Esophagus muscularis mucosa (tissue), 4 donors: ENCODE measurements at regions not wholly inside any gene's neighbourhood (a gene's known extent, or its start where the extent isn't known, plus 50 kb on each side); places are given as distances from the start of the nearest gene placed in this dataset.

Experiments
- DNase-seq: peaks from one replicate; pipeline ENCODE4 v3.0.0-alpha.2; 2017; ENCODE audit errors: extremely low spot score
- H3K27ac ChIP-seq, 4 donors: fragments of 200-600 bp; sonication (generic); replicated peaks in 1 of 4; 1 replicate in 3 of 4; 2 replicates in 1 of 4; pipeline ENCODE4 v1.5.1; 2016 to 2019; ENCODE audit warnings: mild to moderate bottlenecking in 1 of 4
- H3K27me3 ChIP-seq, 4 donors: fragments of 200-600 bp; sonication (generic); one replicate each; pipeline versions ENCODE4 v1.5.1 to v1.6.0; 2016 to 2019
- H3K36me3 ChIP-seq, 4 donors: fragments of 200-600 bp; sonication (generic); one replicate each; pipeline ENCODE4 v1.5.1; 2016 to 2019
- H3K4me1 ChIP-seq, 4 donors: fragments of 200-600 bp; sonication (generic); one replicate each; pipeline ENCODE4 v1.5.1; 2016 to 2019
- H3K4me3 ChIP-seq, 4 donors: fragments of 200-600 bp; sonication (generic); 1 replicate in 2 of 4; 2 replicates in 2 of 4; pipeline ENCODE4 v1.5.1; 2016 to 2019; ENCODE audit warnings: mild to moderate bottlenecking in 4 of 4, moderate library complexity in 1 of 4
- H3K9me3 ChIP-seq, 4 donors: fragments of 200-600 bp; sonication (generic); 1 replicate in 3 of 4; 2 replicates in 1 of 4; pipeline ENCODE4 v1.5.1; 2016 to 2019
- CTCF ChIP-seq, 3 experiments: fragments of 200-600 bp in 2 of 3; fragments of 450-650 bp in 1 of 3; sonication (generic) in 2 of 3; IDR thresholded peaks; one replicate each; pipeline ENCODE4 v1.5.1; 2017 to 2019; ENCODE audit warnings: antibody characterized with exemption in 3 of 3, mild to moderate bottlenecking in 2 of 3, moderate library complexity in 1 of 3
- EP300 ChIP-seq: sonication (generic); formaldehyde crosslinking; IDR thresholded peaks from one replicate; pipeline ENCODE4 v1.6.1; 2017; ENCODE audit warnings: antibody characterized with exemption
- POLR2A ChIP-seq: fragments of 450-650 bp; IDR thresholded peaks from one replicate; pipeline ENCODE4 v1.6.1; 2017; ENCODE audit warnings: antibody characterized with exemption, moderate library complexity, mild to moderate bottlenecking, low read depth
- POLR2AphosphoS5 ChIP-seq, 2 donors: sonication (generic); formaldehyde crosslinking; IDR thresholded peaks; one replicate each; pipeline ENCODE4 v1.6.1; 2017; ENCODE audit warnings: antibody characterized with exemption in 2 of 2
- WGBS: methylation state at CpG from one replicate; pipeline ENCODE4 v1.1.5; 2018; 5-methylcytosine and 5-hydroxymethylcytosine counted together
- intact Hi-C: fragments of 100-400 bp; cut with DNase I; formaldehyde crosslinking; loops from one replicate; pipeline ENCODE4 v1.15.1; 2023

- no peak overlapping the region for H3K4me3 ChIP-seq
- no peaks in the 10 kb centered on the region for H3K36me3 ChIP-seq
- no peak for DNase-seq
- no peaks in the 10 kb centered on the region for H3K9me3 ChIP-seq
- no peaks in the 10 kb centered on the region for H3K27me3 ChIP-seq
- intact Hi-C loops: no loop called here
- no peak for TF ChIP-seq POLR2AphosphoS5 (IDR thresholded peaks at IDR 0.05)
- TF ChIP-seq EP300: no peak
- no peak for TF ChIP-seq CTCF (IDR thresholded peaks at IDR 0.05)
- TF ChIP-seq POLR2A: no peak
- H3K4me1 ChIP-seq: peaks cover 0 to 18% (median 15%) of the 10 kb centered on the region in 4 donors
- peak overlapping the region in 1 of 4 donors; percentile 31 for H3K27ac ChIP-seq
These were observed 123.1 kb upstream of the GPM6A start for GRCh38 chr4:175935016-175935661.

DNA sequence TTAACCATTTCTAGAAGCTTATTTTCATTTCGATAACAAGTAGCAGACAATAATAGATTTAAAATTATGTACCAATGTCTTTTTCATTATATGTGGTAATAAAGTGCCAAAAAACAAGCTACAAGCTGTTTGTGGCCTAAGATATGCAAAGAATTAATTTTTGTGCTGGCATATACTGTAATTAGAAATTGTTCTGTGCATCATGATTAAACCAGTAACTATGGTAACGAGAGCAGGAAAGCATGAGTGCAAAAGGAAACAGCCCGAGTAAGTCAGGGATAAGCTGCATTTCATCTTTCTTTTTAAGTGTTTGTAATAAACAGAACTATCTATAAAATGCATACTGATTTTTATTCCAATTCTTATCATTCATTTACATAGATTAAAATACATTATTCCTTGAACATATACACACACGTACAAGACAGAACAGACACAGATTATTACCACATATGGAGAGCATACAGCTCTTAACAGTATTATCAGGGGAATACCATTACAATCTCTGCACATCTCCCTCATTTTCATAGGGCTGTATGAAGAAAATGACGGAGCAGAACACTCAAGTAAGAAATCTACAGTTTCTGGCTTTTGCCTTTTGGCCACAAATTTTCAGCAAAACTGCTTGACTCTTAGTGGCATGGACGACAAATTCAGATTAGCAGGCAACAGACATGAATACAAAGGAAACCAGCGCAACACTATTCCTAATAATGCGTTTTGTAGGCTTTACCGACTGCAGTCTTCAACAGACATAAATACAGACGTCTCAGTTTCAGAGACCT, 121.3 kb upstream of the WDR17 start:
- Histone ChIP-seq H3K4me1 (peaks cover 4 to 22% (median 10%) of the 10 kb centered on the region in 4 donors), H3K4me3 (no peak overlapping the region), H3K36me3 (no peaks in the 10 kb centered on the region), H3K27ac (no peak overlapping the region), H3K27me3 (no peaks in the 10 kb centered on the region), H3K9me3 (no peaks in the 10 kb centered on the region)
- TF ChIP-seq EP300 (no peak), CTCF (IDR thresholded peaks at IDR 0.05) (no peak), POLR2AphosphoS5 (IDR thresholded peaks at IDR 0.05) (no peak), POLR2A (no peak)
- no peak for DNase-seq
- 81% methylated on average over 10 of the region's 10 CpGs for WGBS
- intact Hi-C loops: loop anchor here (10.0 kb wide), 2 partner anchors 180 to 380 kb away; no protein-coding TSS in a partner anchor

DNA sequence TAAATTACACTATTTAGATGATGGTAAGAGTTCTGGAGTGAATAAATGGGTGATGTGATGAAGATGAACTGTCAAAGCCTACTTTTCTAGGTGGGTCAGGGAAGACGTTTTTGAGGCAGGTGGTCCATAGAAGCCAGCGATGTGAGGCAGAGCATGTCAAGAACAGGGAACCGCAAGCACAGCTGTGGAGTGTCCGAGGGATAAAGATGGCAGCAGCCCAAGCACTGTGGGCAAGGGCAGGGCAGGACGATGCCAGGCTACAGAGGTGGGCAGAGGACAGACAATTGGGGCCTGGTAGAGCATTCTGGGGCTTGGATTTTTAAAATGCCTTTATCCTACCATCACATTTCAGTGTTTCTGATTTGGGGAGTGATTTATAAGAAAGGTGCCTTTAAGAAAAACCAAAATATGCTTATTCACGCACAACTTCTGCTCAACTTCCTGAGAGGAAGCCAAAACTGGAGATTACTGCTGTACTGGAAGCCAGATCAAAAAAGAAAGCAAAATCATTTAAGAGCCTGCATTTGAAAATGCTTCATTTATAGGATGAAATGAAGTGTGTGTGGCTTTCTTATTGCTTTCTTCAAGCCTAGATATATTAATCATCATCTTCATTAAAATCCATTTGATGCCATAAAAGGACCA, 119.0 kb upstream of the WDR17 start:
- DNase-seq: no peak
- Histone ChIP-seq H3K4me3 (peak overlapping the region; percentile 3 to 31 (median 20)), H3K27me3 (no peaks in the 10 kb centered on the region), H3K36me3 (no peaks in the 10 kb centered on the region), H3K4me1 (peaks cover 4 to 22% (median 14%) of the 10 kb centered on the region in 4 donors), H3K27ac (peak overlapping the region in 3 of 4 donors; percentile 26 to 45 (median 40)), H3K9me3 (no peaks in the 10 kb centered on the region)
- intact Hi-C loops: loop anchor here (5.0 to 10.0 kb wide), 4 partner anchors 56 to 378 kb away; no protein-coding TSS in a partner anchor
- TF ChIP-seq EP300 (no peak), POLR2A (no peak), POLR2AphosphoS5 (IDR thresholded peaks at IDR 0.05) (no peak), CTCF (IDR thresholded peaks at IDR 0.05) (no peak)
- WGBS: 29% methylated on average over 6 of the region's 6 CpGs

- no peak for TF ChIP-seq POLR2A
- TF ChIP-seq CTCF (IDR thresholded peaks at IDR 0.05): peak; percentile 70 to 80 (median 70)
- H3K4me3 ChIP-seq: peak overlapping the region in 3 of 4 donors; percentile 17 to 31 (median 24)
- no peak for DNase-seq
- H3K4me1 ChIP-seq: peaks cover 4 to 26% (median 15%) of the 10 kb centered on the region in 4 donors
- H3K36me3 ChIP-seq: no peaks in the 10 kb centered on the region
- H3K27ac ChIP-seq: peak overlapping the region in 3 of 4 donors; percentile 26 to 45 (median 40)
- H3K9me3 ChIP-seq: no peaks in the 10 kb centered on the region
- intact Hi-C loops: loop anchor here (5.0 to 10.0 kb wide), 4 partner anchors 55 to 378 kb away; no protein-coding TSS in a partner anchor
- no peaks in the 10 kb centered on the region for H3K27me3 ChIP-seq
- WGBS: 2% methylated on average over 4 of the region's 4 CpGs
These were observed 118.4 kb upstream of the WDR17 start for GRCh38 chr4:175947117-175947722.
